ENCODE measurements at regions not wholly inside any gene's neighbourhood (a gene's known extent, or its start where the extent isn't known, plus 50 kb on each side); places are given as distances from the start of the nearest gene placed in this dataset.

GRCh38 chr9:78831726-78832125, 534.8 kb downstream of the PSAT1 start:
- H3K4me3 ChIP-seq (ENCODE audit: low read length) = no peak overlapping the region
- H3K27me3 ChIP-seq (ENCODE audit: control insufficient read depth, insufficient read depth, low read length) = no peaks in the 10 kb centered on the region
- H3K36me3 ChIP-seq (ENCODE audit: control insufficient read depth, insufficient read depth, low read length) = no peaks in the 10 kb centered on the region
- WGBS (ENCODE audit: insufficient coverage, insufficient read length) = no CpG with 5 or more reads among the region's 1 CpG
- no peak for DNase-seq (ENCODE audit: low read depth, low spot score)
- H3K4me1 ChIP-seq (ENCODE audit: control insufficient read depth, insufficient read depth, low read length) = no peaks in the 10 kb centered on the region
- no peaks in the 10 kb centered on the region for H3K9me3 ChIP-seq (ENCODE audit: control insufficient read depth, insufficient read depth, low read length)
- H3K27ac ChIP-seq (ENCODE audit: low read length) = no peak overlapping the region

GRCh38 chr9:78835928-78836450, 539.1 kb downstream of the PSAT1 start:
- WGBS (ENCODE audit: insufficient coverage, insufficient read length) = no CpG with 5 or more reads among the region's 5 CpGs

GRCh38 chr9:78839252-78839651, 542.3 kb downstream of the PSAT1 start:
- Histone ChIP-seq H3K9me3 (ENCODE audit: control insufficient read depth, insufficient read depth, low read length) (no peaks in the 10 kb centered on the region), H3K27me3 (ENCODE audit: control insufficient read depth, insufficient read depth, low read length) (no peaks in the 10 kb centered on the region), H3K27ac (ENCODE audit: low read length) (no peak overlapping the region), H3K4me3 (ENCODE audit: low read length) (no peak overlapping the region), H3K4me1 (ENCODE audit: control insufficient read depth, insufficient read depth, low read length) (no peaks in the 10 kb centered on the region), H3K36me3 (ENCODE audit: control insufficient read depth, insufficient read depth, low read length) (no peaks in the 10 kb centered on the region)
- no peak for DNase-seq (ENCODE audit: low read depth, low spot score)
- WGBS (ENCODE audit: insufficient coverage, insufficient read length) = no CpG with 5 or more reads among the region's 2 CpGs

More at GRCh38 chr9:78835928-78836450, 539.1 kb downstream of the PSAT1 start:
- no peaks in the 10 kb centered on the region for H3K4me1 ChIP-seq (ENCODE audit: control insufficient read depth, insufficient read depth, low read length)
- no peak overlapping the region for H3K4me3 ChIP-seq (ENCODE audit: low read length)
- no peaks in the 10 kb centered on the region for H3K9me3 ChIP-seq (ENCODE audit: control insufficient read depth, insufficient read depth, low read length)
- no peaks in the 10 kb centered on the region for H3K36me3 ChIP-seq (ENCODE audit: control insufficient read depth, insufficient read depth, low read length)
- no peak overlapping the region for H3K27ac ChIP-seq (ENCODE audit: low read length)
- DNase-seq (ENCODE audit: low read depth, low spot score) = no peak
- H3K27me3 ChIP-seq (ENCODE audit: control insufficient read depth, insufficient read depth, low read length) = no peaks in the 10 kb centered on the region

- Histone ChIP-seq H3K36me3 (ENCODE audit: control insufficient read depth, insufficient read depth, low read length) (no peaks in the 10 kb centered on the region), H3K27ac (ENCODE audit: low read length) (no peak overlapping the region), H3K4me3 (ENCODE audit: low read length) (no peak overlapping the region), H3K9me3 (ENCODE audit: control insufficient read depth, insufficient read depth, low read length) (no peaks in the 10 kb centered on the region), H3K27me3 (ENCODE audit: control insufficient read depth, insufficient read depth, low read length) (no peaks in the 10 kb centered on the region), H3K4me1 (ENCODE audit: control insufficient read depth, insufficient read depth, low read length) (no peaks in the 10 kb centered on the region)
- no peak for DNase-seq (ENCODE audit: low read depth, low spot score)
- no CpG with 5 or more reads among the region's 2 CpGs for WGBS (ENCODE audit: insufficient coverage, insufficient read length)
These were observed 551.1 kb downstream of the PSAT1 start for GRCh38 chr9:78848061-78848460.

- H3K27ac ChIP-seq (ENCODE audit: low read length) = no peak overlapping the region
- H3K36me3 ChIP-seq (ENCODE audit: control insufficient read depth, insufficient read depth, low read length) = no peaks in the 10 kb centered on the region
- no CpG with 5 or more reads among the region's 2 CpGs for WGBS (ENCODE audit: insufficient coverage, insufficient read length)
- no peaks in the 10 kb centered on the region for H3K27me3 ChIP-seq (ENCODE audit: control insufficient read depth, insufficient read depth, low read length)
- no peak for DNase-seq (ENCODE audit: low read depth, low spot score)
- H3K4me1 ChIP-seq (ENCODE audit: control insufficient read depth, insufficient read depth, low read length) = no peaks in the 10 kb centered on the region
- no peaks in the 10 kb centered on the region for H3K9me3 ChIP-seq (ENCODE audit: control insufficient read depth, insufficient read depth, low read length)
- no peak overlapping the region for H3K4me3 ChIP-seq (ENCODE audit: low read length)
These were observed 559.2 kb downstream of the PSAT1 start for GRCh38 chr9:78856144-78856543.

- no peak overlapping the region for H3K27ac ChIP-seq (ENCODE audit: low read length)
- no peaks in the 10 kb centered on the region for H3K4me1 ChIP-seq (ENCODE audit: control insufficient read depth, insufficient read depth, low read length)
These were observed 559.9 kb downstream of the PSAT1 start for GRCh38 chr9:78856781-78857180.

GRCh38 chr9:78857373-78858225, 560.7 kb downstream of the PSAT1 start:
- H3K36me3 ChIP-seq (ENCODE audit: control insufficient read depth, insufficient read depth, low read length) = no peaks in the 10 kb centered on the region
- H3K4me1 ChIP-seq (ENCODE audit: control insufficient read depth, insufficient read depth, low read length) = no peaks in the 10 kb centered on the region
- no CpG with 5 or more reads among the region's 23 CpGs for WGBS (ENCODE audit: insufficient coverage, insufficient read length)
- H3K4me3 ChIP-seq (ENCODE audit: low read length) = no peak overlapping the region
- no peaks in the 10 kb centered on the region for H3K27me3 ChIP-seq (ENCODE audit: control insufficient read depth, insufficient read depth, low read length)
- H3K27ac ChIP-seq (ENCODE audit: low read length) = no peak overlapping the region
- H3K9me3 ChIP-seq (ENCODE audit: control insufficient read depth, insufficient read depth, low read length) = no peaks in the 10 kb centered on the region
- no peak for DNase-seq (ENCODE audit: low read depth, low spot score)

More at GRCh38 chr9:78856781-78857180, 559.9 kb downstream of the PSAT1 start:
- H3K9me3 ChIP-seq (ENCODE audit: control insufficient read depth, insufficient read depth, low read length) = no peaks in the 10 kb centered on the region
- DNase-seq (ENCODE audit: low read depth, low spot score) = no peak
- no peaks in the 10 kb centered on the region for H3K36me3 ChIP-seq (ENCODE audit: control insufficient read depth, insufficient read depth, low read length)
- no CpG with 5 or more reads among the region's 8 CpGs for WGBS (ENCODE audit: insufficient coverage, insufficient read length)
- H3K4me3 ChIP-seq (ENCODE audit: low read length) = no peak overlapping the region
- H3K27me3 ChIP-seq (ENCODE audit: control insufficient read depth, insufficient read depth, low read length) = no peaks in the 10 kb centered on the region

GRCh38 chr9:78858266-78858665, 561.3 kb downstream of the PSAT1 start:
- no peaks in the 10 kb centered on the region for H3K36me3 ChIP-seq (ENCODE audit: control insufficient read depth, insufficient read depth, low read length)
- H3K27me3 ChIP-seq (ENCODE audit: control insufficient read depth, insufficient read depth, low read length) = no peaks in the 10 kb centered on the region
- no CpG with 5 or more reads among the region's 1 CpG for WGBS (ENCODE audit: insufficient coverage, insufficient read length)
- no peak for DNase-seq (ENCODE audit: low read depth, low spot score)
- H3K9me3 ChIP-seq (ENCODE audit: control insufficient read depth, insufficient read depth, low read length) = no peaks in the 10 kb centered on the region
- no peak overlapping the region for H3K4me3 ChIP-seq (ENCODE audit: low read length)
- H3K4me1 ChIP-seq (ENCODE audit: control insufficient read depth, insufficient read depth, low read length) = no peaks in the 10 kb centered on the region
- no peak overlapping the region for H3K27ac ChIP-seq (ENCODE audit: low read length)

GRCh38 chr9:78860801-78861475, 564.0 kb downstream of the PSAT1 start:
- Histone ChIP-seq H3K36me3 (ENCODE audit: control insufficient read depth, insufficient read depth, low read length) (no peaks in the 10 kb centered on the region), H3K27me3 (ENCODE audit: control insufficient read depth, insufficient read depth, low read length) (no peaks in the 10 kb centered on the region), H3K4me3 (ENCODE audit: low read length) (no peak overlapping the region), H3K4me1 (ENCODE audit: control insufficient read depth, insufficient read depth, low read length) (no peaks in the 10 kb centered on the region), H3K9me3 (ENCODE audit: control insufficient read depth, insufficient read depth, low read length) (no peaks in the 10 kb centered on the region), H3K27ac (ENCODE audit: low read length) (no peak overlapping the region)
- no peak for DNase-seq (ENCODE audit: low read depth, low spot score)

- WGBS (ENCODE audit: insufficient coverage, insufficient read length) = no CpG with 5 or more reads among the region's 4 CpGs
These were observed 566.6 kb downstream of the PSAT1 start for GRCh38 chr9:78863531-78863930.

More at GRCh38 chr9:78863531-78863930, 566.6 kb downstream of the PSAT1 start:
- H3K9me3 ChIP-seq (ENCODE audit: control insufficient read depth, insufficient read depth, low read length) = no peaks in the 10 kb centered on the region
- no peaks in the 10 kb centered on the region for H3K27me3 ChIP-seq (ENCODE audit: control insufficient read depth, insufficient read depth, low read length)
- no peak overlapping the region for H3K4me3 ChIP-seq (ENCODE audit: low read length)
- DNase-seq (ENCODE audit: low read depth, low spot score) = no peak
- H3K27ac ChIP-seq (ENCODE audit: low read length) = no peak overlapping the region
- H3K4me1 ChIP-seq (ENCODE audit: control insufficient read depth, insufficient read depth, low read length) = no peaks in the 10 kb centered on the region
- no peaks in the 10 kb centered on the region for H3K36me3 ChIP-seq (ENCODE audit: control insufficient read depth, insufficient read depth, low read length)

All from iPS DF 6.9 (cell line).